ENCODE measurements at regions not wholly inside any gene's neighbourhood (a gene's known extent, or its start where the extent isn't known, plus 50 kb on each side); places are given as distances from the start of the nearest gene placed in this dataset.

DNA sequence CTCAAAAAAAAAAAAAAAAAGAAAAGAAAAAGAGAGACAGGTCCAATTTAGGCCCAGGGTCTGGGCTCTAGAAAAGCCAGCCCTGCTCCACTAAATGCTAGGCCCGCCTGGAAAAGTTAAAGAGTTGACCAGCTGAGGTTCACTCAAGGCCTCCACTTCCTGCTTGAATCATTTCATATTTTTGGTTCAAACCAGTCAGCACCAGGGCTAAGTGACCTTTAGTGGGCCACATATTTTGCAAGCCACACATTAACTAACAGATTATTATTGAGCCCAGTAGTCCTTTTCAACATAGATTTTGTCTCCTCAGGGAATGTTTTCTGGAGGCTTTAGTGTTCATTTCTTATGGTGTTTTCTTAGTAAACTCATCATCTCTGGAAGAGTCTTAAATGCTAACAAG is 156.6 kb downstream of the TLR4 start:
- no peak for DNase-seq (ENCODE audit: low read depth in 3 of 3)

- DNase-seq (ENCODE audit: low read depth in 3 of 3): no peak
Measured at GRCh38 chr9:117864385-117865057, 160.3 kb downstream of the TLR4 start.

GRCh38 chr9:117868594-117868993 is 164.4 kb downstream of the TLR4 start:
- DNase-seq (ENCODE audit: low read depth in 3 of 3): no peak

DNA sequence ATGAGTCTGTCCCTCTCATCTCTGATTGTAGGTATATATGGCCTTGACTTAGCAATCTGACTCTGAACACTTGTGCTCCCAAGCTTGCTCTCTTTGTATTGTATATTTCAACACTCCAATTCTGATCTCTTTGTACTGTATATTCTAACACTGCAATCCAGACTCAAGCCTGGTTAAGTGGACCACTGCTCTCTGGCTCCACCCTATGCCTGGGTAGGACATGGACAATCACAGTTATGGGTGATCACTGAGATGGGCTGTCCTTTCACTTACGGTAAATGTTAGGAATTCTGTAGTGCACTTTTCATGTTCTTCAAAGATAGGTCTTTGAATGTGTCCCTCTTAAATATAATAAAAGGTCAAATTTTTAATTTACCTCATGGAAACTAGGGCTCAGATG is 165.1 kb downstream of the TLR4 start:
- no peak for DNase-seq (ENCODE audit: low read depth in 3 of 3)

DNA sequence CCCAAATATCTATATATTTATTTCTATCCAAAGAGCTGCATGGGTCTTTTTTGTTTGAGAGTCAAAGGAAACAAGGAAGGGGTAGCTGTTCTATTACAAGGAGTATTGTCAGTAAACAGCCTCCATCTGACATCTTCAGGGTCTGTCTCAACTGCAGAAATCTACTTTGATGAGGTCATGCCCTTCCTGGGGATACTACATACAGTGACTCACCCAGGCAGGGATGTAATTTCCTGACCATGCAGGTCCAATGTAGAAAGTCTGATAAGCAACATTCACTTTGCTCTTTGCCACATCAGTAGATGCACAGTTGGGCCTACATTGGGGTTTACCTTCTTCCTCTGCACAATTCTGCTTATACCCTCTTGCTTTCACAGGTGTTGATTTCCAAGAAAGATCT is 165.5 kb downstream of the TLR4 start:
- no peak for DNase-seq (ENCODE audit: low read depth in 3 of 3)

DNA sequence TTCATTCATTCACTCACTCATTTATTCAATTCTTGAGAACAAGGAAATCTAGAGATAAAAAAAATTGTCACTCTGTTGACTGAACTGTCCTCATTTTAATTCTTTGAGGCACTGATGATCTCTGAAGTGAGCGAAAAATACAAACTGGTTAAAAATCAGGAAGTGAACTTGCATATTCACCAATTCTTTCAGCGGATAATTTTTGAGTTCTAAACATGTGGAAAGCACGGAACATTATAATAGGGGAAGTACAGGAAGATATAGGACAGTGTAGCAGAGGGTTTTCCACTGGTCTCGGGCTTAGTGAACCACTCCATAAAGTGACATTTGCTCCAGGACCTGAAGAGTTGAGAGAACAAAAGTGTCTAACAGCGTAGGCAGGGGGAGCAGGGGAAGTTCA is 169.5 kb downstream of the TLR4 start:
- no peak for DNase-seq (ENCODE audit: low read depth in 3 of 3)

- no peak for DNase-seq (ENCODE audit: low read depth in 3 of 3)
Measured at GRCh38 chr9:117875886-117876285, 171.7 kb downstream of the TLR4 start.

- no peak for DNase-seq (ENCODE audit: low read depth in 3 of 3)
Measured at GRCh38 chr9:117882171-117882570, 178.0 kb downstream of the TLR4 start.

GRCh38 chr9:117886616-117887015 is 182.4 kb downstream of the TLR4 start:
- DNase-seq (ENCODE audit: low read depth in 3 of 3): no peak

DNA sequence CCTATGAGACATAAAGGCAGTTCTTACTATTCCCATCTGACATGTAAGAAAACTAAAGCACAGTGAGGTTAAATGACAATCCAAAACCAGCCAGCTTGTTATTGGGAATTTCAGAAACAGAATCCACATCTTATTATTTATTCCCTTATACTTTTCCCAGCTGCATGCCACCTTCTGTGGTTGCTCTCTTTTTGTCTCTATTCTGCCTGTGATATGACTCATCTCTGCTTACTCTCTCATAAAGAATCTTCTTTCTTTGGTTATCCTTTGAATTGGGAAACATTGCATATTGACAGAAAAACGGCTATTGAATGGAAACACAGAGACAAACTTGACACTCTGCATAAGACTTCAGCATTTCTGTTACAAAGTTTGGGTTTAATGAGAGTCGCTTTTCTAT is 183.2 kb downstream of the TLR4 start:
- no peak for DNase-seq (ENCODE audit: low read depth in 3 of 3)

DNA sequence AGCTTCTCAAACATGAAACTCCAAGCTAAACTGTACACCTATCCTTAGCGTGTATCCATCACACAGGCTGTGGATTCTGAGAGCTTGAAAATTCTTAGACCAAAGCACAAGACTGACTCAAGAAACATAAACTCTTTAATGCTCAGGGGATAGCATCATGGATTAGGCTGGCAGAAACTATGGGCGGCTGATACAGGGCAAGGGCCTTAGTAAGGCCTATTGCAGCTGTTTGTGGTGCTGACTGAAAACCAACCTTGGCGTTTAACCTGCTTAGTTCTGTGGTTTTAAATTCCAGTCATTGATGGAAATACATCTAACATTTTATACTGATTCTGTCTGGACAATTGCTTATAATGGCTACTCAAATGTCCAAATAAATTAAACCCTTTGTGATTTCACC is 183.7 kb downstream of the TLR4 start:
- DNase-seq (ENCODE audit: low read depth in 3 of 3): no peak

DNA sequence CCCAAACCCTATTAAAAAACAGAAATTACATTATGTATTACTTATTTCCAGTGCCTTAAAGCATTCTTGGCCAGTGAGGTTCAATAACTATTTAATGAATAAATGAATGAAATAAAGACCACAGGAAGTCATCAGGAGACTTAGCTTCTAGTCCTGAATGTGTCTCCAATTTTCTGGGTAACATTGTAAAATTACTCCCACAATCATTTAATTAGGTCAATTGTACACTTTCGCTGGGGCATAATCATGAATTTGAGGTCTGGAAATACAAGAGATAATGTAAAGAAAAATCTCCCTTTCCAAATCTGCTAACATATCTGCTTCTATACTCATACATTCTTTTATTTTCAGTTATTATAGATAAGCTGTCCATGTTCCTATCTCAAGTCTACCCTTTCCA is 199.2 kb downstream of the TLR4 start:
- DNase-seq (ENCODE audit: low read depth in 3 of 3): no peak

GRCh38 chr9:117906763-117907162 is 202.6 kb downstream of the TLR4 start:
- DNase-seq (ENCODE audit: low read depth in 3 of 3): no peak

DNA sequence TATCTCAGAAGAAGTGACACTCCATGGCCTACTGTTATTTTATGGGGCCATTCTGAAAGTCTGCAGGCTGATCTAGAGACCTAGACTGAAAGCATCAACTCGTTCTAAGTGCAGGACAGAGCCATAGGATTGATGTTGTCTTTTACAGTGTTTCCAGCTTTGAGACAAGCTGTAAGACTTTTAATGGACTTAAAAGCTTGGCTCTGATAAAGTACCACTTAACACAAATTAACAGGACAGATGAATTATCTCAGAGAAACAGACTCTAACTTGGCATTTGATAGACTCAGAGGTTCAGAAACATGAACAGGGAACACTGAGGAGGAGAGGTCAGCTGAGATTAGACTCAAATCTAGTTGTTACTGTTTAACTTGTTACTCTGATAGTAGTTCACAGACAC is 203.2 kb downstream of the TLR4 start:
- no peak for DNase-seq (ENCODE audit: low read depth in 3 of 3)

DNA sequence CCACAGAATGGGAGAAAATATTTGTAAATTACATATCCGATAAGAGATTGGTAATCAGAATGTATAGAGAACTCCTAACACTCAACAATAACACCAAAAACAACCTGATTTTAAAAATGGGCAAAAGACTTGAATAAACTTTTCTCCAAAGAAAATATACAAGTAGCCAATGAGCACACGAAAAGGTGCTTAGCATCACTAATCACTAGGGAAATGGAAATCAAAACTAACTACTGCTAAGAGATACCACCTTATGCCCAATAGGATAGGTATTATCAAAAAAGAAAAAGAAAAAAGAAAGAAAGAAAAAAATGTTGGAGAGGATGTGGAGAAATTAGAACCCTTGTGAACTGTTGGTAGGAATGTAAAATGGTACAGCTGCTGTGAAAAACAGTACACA is 212.1 kb downstream of the TLR4 start:
- DNase-seq (ENCODE audit: low read depth in 3 of 3): no peak

- DNase-seq (ENCODE audit: low read depth in 3 of 3): no peak
Measured at GRCh38 chr9:117917873-117918272, 213.7 kb downstream of the TLR4 start.

- DNase-seq (ENCODE audit: low read depth in 3 of 3): no peak
Measured at GRCh38 chr9:117919538-117919937, 215.3 kb downstream of the TLR4 start.

GRCh38 chr9:117926031-117926658 is 221.9 kb downstream of the TLR4 start:
- DNase-seq (ENCODE audit: low read depth in 3 of 3): no peak

GRCh38 chr9:117927354-117927753 is 223.2 kb downstream of the TLR4 start:
- no peak for DNase-seq (ENCODE audit: low read depth in 3 of 3)

- no peak for DNase-seq (ENCODE audit: low read depth in 3 of 3)
Measured at GRCh38 chr9:117929868-117930267, 225.7 kb downstream of the TLR4 start.

- DNase-seq (ENCODE audit: low read depth in 3 of 3): no peak
Measured at GRCh38 chr9:117932585-117932984, 228.4 kb downstream of the TLR4 start.

DNA sequence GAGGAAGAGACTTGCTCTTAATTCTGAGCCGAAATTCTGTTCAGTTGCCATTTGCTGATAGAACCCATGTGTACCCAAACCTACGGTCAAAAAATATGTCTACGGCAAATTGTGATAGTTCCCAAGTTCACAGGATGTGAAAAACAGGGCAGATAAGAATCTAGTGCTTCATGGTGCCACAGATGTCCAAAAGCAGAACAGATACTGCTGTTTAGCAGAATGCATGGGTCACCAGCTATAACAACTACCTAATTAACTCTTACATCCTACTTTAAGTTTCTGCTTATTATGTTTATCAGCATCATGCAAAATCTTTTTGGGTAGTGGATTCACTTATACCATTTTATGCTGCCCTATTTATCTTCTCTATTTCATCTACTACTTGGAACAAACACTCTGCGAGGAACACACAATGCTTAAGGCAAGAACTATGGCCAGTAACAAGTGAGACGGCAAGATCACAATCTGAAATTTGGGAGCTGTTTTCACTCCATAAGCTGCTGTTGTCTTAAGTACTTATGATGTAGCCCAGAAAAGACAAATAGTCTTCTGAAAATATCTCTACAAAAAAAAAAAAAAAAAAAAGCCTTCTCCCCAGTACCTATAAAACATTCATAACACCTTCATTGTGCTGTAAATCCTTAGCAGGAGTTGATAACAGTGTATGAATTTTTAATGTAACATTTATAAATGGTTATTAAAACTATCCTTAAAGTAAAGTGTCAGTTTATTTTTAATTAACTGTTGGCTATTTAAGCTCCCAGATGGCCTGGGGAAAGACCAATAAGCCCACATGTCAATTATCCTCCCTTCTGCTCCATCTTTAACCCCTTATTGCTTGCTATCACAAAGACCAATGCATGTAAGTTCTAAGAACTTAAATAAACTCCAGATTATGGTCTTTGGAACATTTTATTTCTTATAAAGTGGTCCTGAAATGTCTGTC is 232.3 kb downstream of the TLR4 start:
- DNase-seq (ENCODE audit: low read depth in 3 of 3): no peak

DNA sequence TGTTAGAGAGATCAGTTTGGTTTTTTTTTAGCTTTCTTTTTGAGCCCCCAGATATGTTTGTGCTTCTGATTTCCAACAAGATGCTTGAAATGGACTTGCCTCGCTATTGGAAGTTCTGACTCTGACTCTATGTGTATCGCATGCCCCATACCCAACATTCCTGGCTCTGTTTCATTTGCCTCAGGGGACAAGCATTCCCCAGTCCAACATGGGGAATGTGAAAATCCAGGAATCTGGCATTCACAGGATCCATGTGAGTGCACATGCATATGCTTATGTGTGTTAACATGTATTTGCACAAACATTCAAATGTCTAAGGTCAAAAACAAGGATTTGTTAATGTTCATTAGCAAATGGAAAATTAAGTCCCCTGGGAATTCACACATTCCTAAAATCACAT is 233.9 kb downstream of the TLR4 start:
- no peak for DNase-seq (ENCODE audit: low read depth in 3 of 3)
